HEK293 (cell line): ENCODE measurements at regions not wholly inside any gene's neighbourhood (a gene's known extent, or its start where the extent isn't known, plus 50 kb on each side); places are given as distances from the start of the nearest gene placed in this dataset.

Experiments used
- CTCF ChIA-PET: fragments of 350-600 bp; formaldehyde crosslinking; extraction: SDS; loops from one replicate; lab custom pipeline; 2021; ENCODE audit warnings: antibody characterized with exemption; lab: Yijun Ruan, JAX
- POLR2A ChIA-PET: fragments of 300-600 bp; formaldehyde crosslinking; extraction: SDS; loops from one replicate; lab custom pipeline; 2020; ENCODE audit warnings: antibody characterized with exemption, inconsistent platforms; lab: Yijun Ruan, JAX
- H3K27ac ChIP-seq: fragments of 200-500 bp; sonication (Bioruptor generic); 2 replicates; pipeline ENCODE4 v1.5.1; 2014; ENCODE audit warnings: low read depth, low read length, control low read depth, inconsistent platforms; ENCODE audit errors: extremely low read depth
- H3K36me3 ChIP-seq, 2 experiments: fragments of 200-500 bp in 1 of 2; sonication (Bioruptor generic) in 1 of 2; 1 replicate in 1 of 2; 2 replicates in 1 of 2; pipeline ENCODE4 v1.5.1; 2014 to 2017; ENCODE audit warnings: inconsistent platforms in 2 of 2, low read length in 2 of 2; ENCODE audit not compliant: control insufficient read depth in 2 of 2, insufficient read depth in 1 of 2
- H3K4me1 ChIP-seq: fragments of 200-500 bp; sonication (Bioruptor generic); 2 replicates; pipeline ENCODE4 v1.5.1; 2014; ENCODE audit warnings: mild to moderate bottlenecking, low read length, inconsistent platforms; ENCODE audit not compliant: control insufficient read depth, insufficient read depth
- H3K4me3 ChIP-seq: 2 replicates; pipeline ENCODE4 v1.5.1; 2011; ENCODE audit warnings: low read depth, mild to moderate bottlenecking, control low read depth, low read length, moderate library complexity
- H3K9me3 ChIP-seq: fragments of 200-500 bp; sonication (Bioruptor generic); 2 replicates; pipeline ENCODE4 v1.5.1; 2014; ENCODE audit warnings: low read depth, low read length, inconsistent platforms; ENCODE audit not compliant: control insufficient read depth, insufficient read depth
- ATF2 ChIP-seq: fragments of 450-650 bp; formaldehyde crosslinking; IDR thresholded peaks from 2 replicates; pipeline ENCODE4 v1.5.1; 2016; ENCODE audit warnings: missing biosample characterization, missing genetic modification characterization, low read depth
- BCL11A ChIP-seq: fragments of 450-650 bp; formaldehyde crosslinking; IDR thresholded peaks from 2 replicates; pipeline ENCODE4 v1.5.1; 2016; ENCODE audit warnings: low read depth, missing biosample characterization, missing genetic modification characterization
- EGR2 ChIP-seq: fragments of 450-650 bp; formaldehyde crosslinking; IDR thresholded peaks from 2 replicates; pipeline ENCODE4 v1.5.1; 2016; ENCODE audit warnings: low read depth, missing biosample characterization, missing genetic modification characterization
- GLI4 ChIP-seq: fragments of 450-650 bp; formaldehyde crosslinking; IDR thresholded peaks from 2 replicates; pipeline ENCODE4 v1.5.1; 2016; ENCODE audit warnings: missing biosample characterization, missing genetic modification characterization
- HOXD13 ChIP-seq: sonication (generic); formaldehyde crosslinking; IDR thresholded peaks from 2 replicates; pipeline ENCODE4 v1.8.0; 2022; ENCODE audit warnings: missing genetic modification reagents, borderline replicate concordance
- SCRT2 ChIP-seq: fragments of 450-650 bp; formaldehyde crosslinking; IDR thresholded peaks from 2 replicates; pipeline ENCODE4 v1.5.1; 2016; ENCODE audit warnings: missing biosample characterization, missing genetic modification characterization
- SP2 ChIP-seq: fragments of 450-650 bp; formaldehyde crosslinking; IDR thresholded peaks from 2 replicates; pipeline ENCODE4 v1.5.1; 2016; ENCODE audit warnings: missing biosample characterization, missing genetic modification characterization
- SP7 ChIP-seq: fragments of 450-650 bp; formaldehyde crosslinking; IDR thresholded peaks from 2 replicates; pipeline ENCODE4 v1.5.1; 2016; ENCODE audit warnings: missing biosample characterization, missing genetic modification characterization
- TCF7L2 ChIP-seq: IDR thresholded peaks from 2 replicates; pipeline ENCODE4 v1.6.1; 2011; ENCODE audit warnings: low read depth, mild to moderate bottlenecking, inconsistent platforms, low read length, moderate library complexity, borderline replicate concordance
- ZFP37 ChIP-seq: fragments of 450-650 bp; formaldehyde crosslinking; IDR thresholded peaks from 2 replicates; pipeline ENCODE4 v1.5.1; 2016; ENCODE audit warnings: missing biosample characterization, missing genetic modification characterization
- ZNF112 ChIP-seq: fragments of 450-650 bp; formaldehyde crosslinking; IDR thresholded peaks from 2 replicates; pipeline ENCODE4 v1.5.0; 2017; ENCODE audit warnings: missing biosample characterization, missing genetic modification characterization
- ZNF138 ChIP-seq: fragments of 450-650 bp; formaldehyde crosslinking; IDR thresholded peaks from 2 replicates; pipeline ENCODE4 v1.5.1; 2016; ENCODE audit warnings: missing biosample characterization, missing genetic modification characterization, borderline replicate concordance
- ZNF221 ChIP-seq: fragments of 450-650 bp; formaldehyde crosslinking; IDR thresholded peaks from 2 replicates; pipeline ENCODE4 v1.5.1; 2017; ENCODE audit warnings: missing biosample characterization, missing genetic modification characterization, borderline replicate concordance
- ZNF24 ChIP-seq: fragments of 450-650 bp; formaldehyde crosslinking; IDR thresholded peaks from 2 replicates; pipeline ENCODE4 v1.5.1; 2016; ENCODE audit warnings: missing biosample characterization, missing genetic modification characterization
- ZNF266 ChIP-seq: fragments of 450-650 bp; formaldehyde crosslinking; IDR thresholded peaks from 2 replicates; pipeline ENCODE4 v1.5.1; 2016; ENCODE audit warnings: missing biosample characterization, missing genetic modification characterization, low read depth
- ZNF596 ChIP-seq: fragments of 450-650 bp; IDR thresholded peaks from 2 replicates; pipeline ENCODE4 v1.5.0; 2018; ENCODE audit warnings: missing biosample characterization, mild to moderate bottlenecking, missing genetic modification characterization, moderate library complexity
- ZNF629 ChIP-seq: fragments of 450-650 bp; formaldehyde crosslinking; IDR thresholded peaks from 2 replicates; pipeline ENCODE4 v1.5.1; 2017; ENCODE audit warnings: missing biosample characterization, missing genetic modification characterization
- ZNF692 ChIP-seq: fragments of 450-650 bp; formaldehyde crosslinking; IDR thresholded peaks from 2 replicates; pipeline ENCODE4 v1.5.1; 2016; ENCODE audit warnings: missing biosample characterization, missing genetic modification characterization
- ZNF792 ChIP-seq: fragments of 450-650 bp; formaldehyde crosslinking; IDR thresholded peaks from 2 replicates; pipeline ENCODE4 v1.5.1; 2016; ENCODE audit warnings: missing biosample characterization, missing genetic modification characterization
- ZXDB ChIP-seq: fragments of 450-650 bp; formaldehyde crosslinking; IDR thresholded peaks from 2 replicates; pipeline ENCODE4 v1.5.1; 2016; ENCODE audit warnings: missing biosample characterization, missing genetic modification characterization
- TF ChIP-seq, protein P1 (sequence below): fragments of 450-650 bp; formaldehyde crosslinking; IDR thresholded peaks from 2 replicates; pipeline ENCODE4 v1.5.1; 2016; ENCODE audit warnings: missing biosample characterization, missing genetic modification characterization, borderline replicate concordance
- TF ChIP-seq, protein P2 (sequence below): fragments of 450-650 bp; formaldehyde crosslinking; IDR thresholded peaks from 2 replicates; pipeline ENCODE4 v1.5.1; 2016; ENCODE audit warnings: missing biosample characterization, missing genetic modification characterization

GRCh38 chr5:71953866-71954265, 153.4 kb upstream of the MAP1B start (continued):
- TF ChIP-seq, protein P1, sequence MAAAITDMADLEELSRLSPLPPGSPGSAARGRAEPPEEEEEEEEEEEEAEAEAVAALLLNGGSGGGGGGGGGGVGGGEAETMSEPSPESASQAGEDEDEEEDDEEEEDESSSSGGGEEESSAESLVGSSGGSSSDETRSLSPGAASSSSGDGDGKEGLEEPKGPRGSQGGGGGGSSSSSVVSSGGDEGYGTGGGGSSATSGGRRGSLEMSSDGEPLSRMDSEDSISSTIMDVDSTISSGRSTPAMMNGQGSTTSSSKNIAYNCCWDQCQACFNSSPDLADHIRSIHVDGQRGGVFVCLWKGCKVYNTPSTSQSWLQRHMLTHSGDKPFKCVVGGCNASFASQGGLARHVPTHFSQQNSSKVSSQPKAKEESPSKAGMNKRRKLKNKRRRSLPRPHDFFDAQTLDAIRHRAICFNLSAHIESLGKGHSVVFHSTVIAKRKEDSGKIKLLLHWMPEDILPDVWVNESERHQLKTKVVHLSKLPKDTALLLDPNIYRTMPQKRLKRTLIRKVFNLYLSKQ (tag by site-specific recombination): no peak
- TF ChIP-seq ATF2 (tag by site-specific recombination) (no peak), ZNF221 (no peak), ZFP37 (tag by site-specific recombination) (no peak)

GRCh38 chr5:71954329-71954728, 152.9 kb upstream of the MAP1B start:
- H3K36me3 ChIP-seq: no peaks in the 10 kb centered on the region
- POLR2A ChIA-PET: interaction anchor here (0.6 kb wide), 1 partner anchor 110 kb away, joined by 4 read pairs; no protein-coding TSS in a partner anchor
- TF ChIP-seq ZNF692 (tag by site-specific recombination): no peak
- TF ChIP-seq HOXD13: no peak
- no peak for TF ChIP-seq ZNF629 (tag by site-specific recombination)
- no peak for TF ChIP-seq ZNF596
- 0 out of 2 replicates have a peak, but pooled peaks cover 2% of the 10 kb centered on the region for H3K4me1 ChIP-seq
- CTCF ChIA-PET: no interaction called here
- no peaks in the 10 kb centered on the region for H3K9me3 ChIP-seq
- H3K27ac ChIP-seq: no peak overlapping the region
- H3K4me3 ChIP-seq: no peak overlapping the region

GRCh38 chr5:71955723-71956122, 151.6 kb upstream of the MAP1B start:
- TF ChIP-seq ZNF24 (no peak), ZNF112 (tag by site-specific recombination) (no peak), EGR2 (tag by site-specific recombination) (no peak), GLI4 (tag by site-specific recombination) (no peak), ZXDB (tag by site-specific recombination) (no peak), SP7 (no peak), ZNF792 (tag by site-specific recombination) (no peak), TCF7L2 (no peak), ZNF266 (no peak), ZNF138 (no peak), SCRT2 (tag by site-specific recombination) (no peak), SP2 (tag by site-specific recombination) (no peak), BCL11A (tag by site-specific recombination) (no peak), HOXD13 (no peak)
- TF ChIP-seq, protein P2, sequence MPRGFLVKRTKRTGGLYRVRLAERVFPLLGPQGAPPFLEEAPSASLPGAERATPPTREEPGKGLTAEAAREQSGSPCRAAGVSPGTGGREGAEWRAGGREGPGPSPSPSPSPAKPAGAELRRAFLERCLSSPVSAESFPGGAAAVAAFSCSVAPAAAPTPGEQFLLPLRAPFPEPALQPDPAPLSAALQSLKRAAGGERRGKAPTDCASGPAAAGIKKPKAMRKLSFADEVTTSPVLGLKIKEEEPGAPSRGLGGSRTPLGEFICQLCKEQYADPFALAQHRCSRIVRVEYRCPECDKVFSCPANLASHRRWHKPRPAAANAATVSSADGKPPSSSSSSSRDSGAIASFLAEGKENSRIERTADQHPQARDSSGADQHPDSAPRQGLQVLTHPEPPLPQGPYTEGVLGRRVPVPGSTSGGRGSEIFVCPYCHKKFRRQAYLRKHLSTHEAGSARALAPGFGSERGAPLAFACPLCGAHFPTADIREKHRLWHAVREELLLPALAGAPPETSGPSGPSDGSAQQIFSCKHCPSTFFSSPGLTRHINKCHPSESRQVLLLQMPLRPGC (tag by site-specific recombination): no peak
- H3K4me1 ChIP-seq: 0 out of 2 replicates have a peak, but pooled peaks cover 2% of the 10 kb centered on the region
- ChIA-PET CTCF (no interaction called here), POLR2A (no interaction called here)
- no peak overlapping the region for H3K4me3 ChIP-seq
- H3K9me3 ChIP-seq: no peaks in the 10 kb centered on the region
- no peaks in the 10 kb centered on the region for H3K36me3 ChIP-seq
- H3K27ac ChIP-seq: no peak overlapping the region
